ENCODE measurements at regions not wholly inside any gene's neighbourhood (a gene's known extent, or its start where the extent isn't known, plus 50 kb on each side); places are given as distances from the start of the nearest gene placed in this dataset.

DNA sequence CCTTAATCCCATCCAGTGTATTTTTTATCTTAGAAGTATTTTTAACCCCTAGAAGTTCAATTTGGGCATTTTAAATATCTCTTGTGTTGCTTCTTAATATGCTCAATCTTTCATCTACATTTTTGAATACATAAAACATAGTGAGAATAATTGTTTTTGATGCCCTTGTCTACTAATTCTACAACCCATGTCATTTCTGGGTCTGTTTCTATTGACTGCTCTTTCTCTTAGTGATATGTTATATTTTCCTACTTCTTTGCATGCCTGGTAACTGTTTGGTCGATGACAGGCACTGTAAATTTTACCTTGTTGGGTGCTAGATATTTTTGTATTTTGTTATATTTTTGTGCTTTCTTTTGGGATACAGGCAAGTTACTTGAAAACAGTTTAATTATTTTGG is 56.3 kb downstream of the CYTL1 start:
- TF ChIP-seq IRF2 (CRISPR knock-in tag; IDR thresholded peaks at IDR 0.05) (no peak), CBX3 (IDR thresholded peaks at IDR 0.05; ENCODE audit: borderline replicate concordance in 1 of 2, low read length in 2 of 2) (no peak), ZFP30 (CRISPR knock-in tag; IDR thresholded peaks at IDR 0.05; ENCODE audit: borderline replicate concordance) (no peak), KLF10 (CRISPR knock-in tag; IDR thresholded peaks at IDR 0.05) (no peak), POLR2A (conservative IDR thresholded peaks at IDR 0.05) (no peak), CHCHD3 (CRISPR knock-in tag; IDR thresholded peaks at IDR 0.05) (no peak), HDAC2 (IDR thresholded peaks at IDR 0.05) (no peak), SREBF2 (CRISPR knock-in tag; IDR thresholded peaks at IDR 0.05) (no peak), CREB1 (IDR thresholded peaks at IDR 0.05) (no peak), CREB1 (CRISPR knock-in tag; IDR thresholded peaks at IDR 0.05) (no peak)
- TF ChIP-seq, protein P1, sequence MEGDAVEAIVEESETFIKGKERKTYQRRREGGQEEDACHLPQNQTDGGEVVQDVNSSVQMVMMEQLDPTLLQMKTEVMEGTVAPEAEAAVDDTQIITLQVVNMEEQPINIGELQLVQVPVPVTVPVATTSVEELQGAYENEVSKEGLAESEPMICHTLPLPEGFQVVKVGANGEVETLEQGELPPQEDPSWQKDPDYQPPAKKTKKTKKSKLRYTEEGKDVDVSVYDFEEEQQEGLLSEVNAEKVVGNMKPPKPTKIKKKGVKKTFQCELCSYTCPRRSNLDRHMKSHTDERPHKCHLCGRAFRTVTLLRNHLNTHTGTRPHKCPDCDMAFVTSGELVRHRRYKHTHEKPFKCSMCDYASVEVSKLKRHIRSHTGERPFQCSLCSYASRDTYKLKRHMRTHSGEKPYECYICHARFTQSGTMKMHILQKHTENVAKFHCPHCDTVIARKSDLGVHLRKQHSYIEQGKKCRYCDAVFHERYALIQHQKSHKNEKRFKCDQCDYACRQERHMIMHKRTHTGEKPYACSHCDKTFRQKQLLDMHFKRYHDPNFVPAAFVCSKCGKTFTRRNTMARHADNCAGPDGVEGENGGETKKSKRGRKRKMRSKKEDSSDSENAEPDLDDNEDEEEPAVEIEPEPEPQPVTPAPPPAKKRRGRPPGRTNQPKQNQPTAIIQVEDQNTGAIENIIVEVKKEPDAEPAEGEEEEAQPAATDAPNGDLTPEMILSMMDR (IDR thresholded peaks at IDR 0.05 in 2 of 3, conservative IDR thresholded peaks at IDR 0.05 in 1 of 3; ENCODE audit: insufficient read depth in 2 of 3, low read depth in 1 of 3, low read length in 3 of 3): no peak
- TF ChIP-seq, protein P2, sequence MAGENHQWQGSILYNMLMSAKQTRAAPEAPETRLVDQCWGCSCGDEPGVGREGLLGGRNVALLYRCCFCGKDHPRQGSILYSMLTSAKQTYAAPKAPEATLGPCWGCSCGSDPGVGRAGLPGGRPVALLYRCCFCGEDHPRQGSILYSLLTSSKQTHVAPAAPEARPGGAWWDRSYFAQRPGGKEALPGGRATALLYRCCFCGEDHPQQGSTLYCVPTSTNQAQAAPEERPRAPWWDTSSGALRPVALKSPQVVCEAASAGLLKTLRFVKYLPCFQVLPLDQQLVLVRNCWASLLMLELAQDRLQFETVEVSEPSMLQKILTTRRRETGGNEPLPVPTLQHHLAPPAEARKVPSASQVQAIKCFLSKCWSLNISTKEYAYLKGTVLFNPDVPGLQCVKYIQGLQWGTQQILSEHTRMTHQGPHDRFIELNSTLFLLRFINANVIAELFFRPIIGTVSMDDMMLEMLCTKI (IDR thresholded peaks at IDR 0.05; ENCODE audit: partially characterized antibody): no peak

All from K562 (cell line).